Osteoblast (primary cell): ENCODE measurements at regions not wholly inside any gene's neighbourhood (a gene's known extent, or its start where the extent isn't known, plus 50 kb on each side); places are given as distances from the start of the nearest gene placed in this dataset.

ENCODE experiments used
- DNase-seq: peaks from one replicate; pipeline ENCODE4 v3.0.0; 2011; ENCODE audit warnings: low spot score, mixed read lengths; ENCODE audit not compliant: insufficient read length; ENCODE audit errors: missing footprints
- H2AFZ ChIP-seq: 2 replicates; pipeline ENCODE4 v1.6.0; 2011; ENCODE audit warnings: mild to moderate bottlenecking, low read length
- H3K27ac ChIP-seq: 2 replicates; pipeline ENCODE4 v1.5.1; 2011; ENCODE audit warnings: mild to moderate bottlenecking, low read depth, low read length, moderate library complexity
- H3K27me3 ChIP-seq: 2 replicates; pipeline ENCODE4 v1.6.0; 2012; ENCODE audit warnings: mild to moderate bottlenecking, control low read depth, inconsistent platforms, low read length, moderate library complexity; ENCODE audit not compliant: insufficient read depth
- H3K36me3 ChIP-seq: 2 replicates; pipeline ENCODE4 v1.5.1; 2011; ENCODE audit warnings: mild to moderate bottlenecking, low read length, control low read depth, moderate library complexity; ENCODE audit not compliant: insufficient read depth
- H3K4me1 ChIP-seq: 2 replicates; pipeline ENCODE4 v1.5.1; 2011; ENCODE audit warnings: mild to moderate bottlenecking, low read length, control low read depth, moderate library complexity; ENCODE audit not compliant: insufficient read depth
- H3K4me2 ChIP-seq: 2 replicates; pipeline ENCODE4 v1.6.0; 2011; ENCODE audit warnings: mild to moderate bottlenecking, low read length; ENCODE audit not compliant: insufficient read depth
- H3K4me3 ChIP-seq: fragments of 200-600 bp; sonication (generic); 3 replicates; pipeline ENCODE4 v1.5.1; 2012; ENCODE audit warnings: mild to moderate bottlenecking, low read length, inconsistent platforms; ENCODE audit not compliant: insufficient read depth
- H3K79me2 ChIP-seq: 2 replicates; pipeline ENCODE4 v1.6.0; 2012; ENCODE audit warnings: mild to moderate bottlenecking, low read length, control low read depth, inconsistent platforms; ENCODE audit not compliant: insufficient read depth
- H3K9me3 ChIP-seq: 2 replicates; pipeline ENCODE4 v1.5.1; 2011; ENCODE audit warnings: low read depth, low read length, control low read depth
- H4K20me1 ChIP-seq: 2 replicates; pipeline ENCODE4 v1.6.0; 2012; ENCODE audit warnings: mild to moderate bottlenecking, low read length, control low read depth; ENCODE audit not compliant: insufficient read depth
- CTCF ChIP-seq: IDR thresholded peaks from 2 replicates; pipeline ENCODE4 v1.5.1; 2011; ENCODE audit warnings: mild to moderate bottlenecking, low read depth, low read length, moderate library complexity; ENCODE audit errors: extremely low read depth

- no peak for TF ChIP-seq CTCF
- Histone ChIP-seq H3K4me2 (no peak overlapping the region), H2AFZ (no peak overlapping the region), H3K79me2 (no peaks in the 10 kb centered on the region), H3K9me3 (peaks cover 3% of the 10 kb centered on the region), H3K27ac (no peak overlapping the region), H3K27me3 (no peaks in the 10 kb centered on the region), H3K4me3 (no peak overlapping the region), H3K4me1 (no peaks in the 10 kb centered on the region), H4K20me1 (no peaks in the 10 kb centered on the region), H3K36me3 (no peaks in the 10 kb centered on the region)
- no peak for DNase-seq
These were observed 2015.7 kb upstream of the LRRTM1 start for GRCh38 chr2:82320296-82320695.

- Histone ChIP-seq H3K27me3 (no peaks in the 10 kb centered on the region), H3K4me3 (no peak overlapping the region), H3K9me3 (peaks cover 3% of the 10 kb centered on the region), H4K20me1 (no peaks in the 10 kb centered on the region), H3K27ac (no peak overlapping the region), H3K79me2 (no peaks in the 10 kb centered on the region), H2AFZ (no peak overlapping the region), H3K4me1 (no peaks in the 10 kb centered on the region), H3K36me3 (no peaks in the 10 kb centered on the region), H3K4me2 (no peak overlapping the region)
- TF ChIP-seq CTCF: no peak
- DNase-seq: no peak
These were observed 2012.5 kb upstream of the LRRTM1 start for GRCh38 chr2:82317012-82317411.

- Histone ChIP-seq H4K20me1 (no peaks in the 10 kb centered on the region), H3K36me3 (no peaks in the 10 kb centered on the region), H2AFZ (no peak overlapping the region), H3K9me3 (peaks cover 3% of the 10 kb centered on the region), H3K27ac (no peak overlapping the region), H3K4me2 (no peak overlapping the region), H3K79me2 (no peaks in the 10 kb centered on the region), H3K4me3 (no peak overlapping the region), H3K27me3 (no peaks in the 10 kb centered on the region), H3K4me1 (no peaks in the 10 kb centered on the region)
- no peak for DNase-seq
- TF ChIP-seq CTCF: no peak
These were observed 2012.0 kb upstream of the LRRTM1 start for GRCh38 chr2:82316586-82316985.

- H3K4me1 ChIP-seq: no peaks in the 10 kb centered on the region
- no peaks in the 10 kb centered on the region for H3K27me3 ChIP-seq
These were observed 2010.4 kb upstream of the LRRTM1 start for GRCh38 chr2:82314836-82315472.

More at GRCh38 chr2:82314836-82315472, 2010.4 kb upstream of the LRRTM1 start:
- no peaks in the 10 kb centered on the region for H4K20me1 ChIP-seq
- no peak for TF ChIP-seq CTCF
- H3K4me2 ChIP-seq: no peak overlapping the region
- H3K27ac ChIP-seq: no peak overlapping the region
- no peak overlapping the region for H3K4me3 ChIP-seq
- peaks cover 3% of the 10 kb centered on the region for H3K9me3 ChIP-seq
- no peak overlapping the region for H2AFZ ChIP-seq
- no peaks in the 10 kb centered on the region for H3K36me3 ChIP-seq
- DNase-seq: no peak
- H3K79me2 ChIP-seq: no peaks in the 10 kb centered on the region
